Adrenal gland (tissue), 5 donors: ENCODE measurements at regions not wholly inside any gene's neighbourhood (a gene's known extent, or its start where the extent isn't known, plus 50 kb on each side); places are given as distances from the start of the nearest gene placed in this dataset.

Source experiments
- POLR2A ChIP-seq, 2 donors: fragments of 450-650 bp; IDR thresholded peaks; one replicate each; pipeline ENCODE4 v1.6.1; 2017; ENCODE audit warnings: antibody characterized with exemption in 2 of 2, mild to moderate bottlenecking in 2 of 2, moderate library complexity in 1 of 2
- TF ChIP-seq, protein P1 (sequence below), 6 experiments: fragments of 450-650 bp in 4 of 6; fragments of 200-600 bp in 2 of 6; sonication (generic) in 1 of 6; IDR thresholded peaks; 1 replicate in 5 of 6; 2 replicates in 1 of 6; pipeline versions ENCODE4 v1.5.1 to v1.8.0; 2016 to 2021; ENCODE audit warnings: antibody characterized with exemption in 6 of 6, mild to moderate bottlenecking in 2 of 6, moderate library complexity in 1 of 6
- donor health status: DM: no; HTN: no; CAD: no.

DNA sequence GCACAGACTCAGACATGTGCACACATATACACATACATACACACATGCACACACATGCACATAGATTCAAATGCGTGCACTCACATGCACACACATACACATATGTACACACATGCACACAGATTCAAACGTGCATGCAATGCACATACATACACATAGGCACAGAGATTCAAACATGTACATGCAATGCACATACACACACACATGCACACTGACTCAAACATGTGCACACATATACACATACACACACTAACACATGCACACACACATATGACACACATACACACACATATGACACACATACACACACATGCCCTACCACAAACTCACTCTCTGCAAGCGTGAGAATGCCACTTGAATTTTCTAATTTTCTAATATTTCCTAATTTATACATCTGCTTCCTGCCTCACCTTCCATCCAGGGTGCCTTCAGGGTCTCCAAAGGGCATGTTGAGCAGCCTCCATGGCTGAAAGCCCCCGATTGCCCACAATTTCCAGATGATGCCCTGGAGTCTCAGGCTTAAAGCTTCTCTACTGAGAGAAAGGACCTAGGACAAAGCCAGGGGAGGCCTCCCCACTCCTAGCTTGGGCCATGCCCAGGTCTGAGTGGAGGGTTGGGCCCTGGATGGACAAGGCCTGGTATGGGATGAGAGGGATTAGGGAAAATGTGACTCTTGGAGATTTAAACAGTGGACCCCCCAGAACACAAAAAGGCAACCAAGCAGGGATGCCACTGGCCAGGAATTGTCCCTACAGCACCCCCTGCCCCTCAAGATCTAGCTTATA is 487.1 kb downstream of the TCERG1L start:
- TF ChIP-seq, protein P1, sequence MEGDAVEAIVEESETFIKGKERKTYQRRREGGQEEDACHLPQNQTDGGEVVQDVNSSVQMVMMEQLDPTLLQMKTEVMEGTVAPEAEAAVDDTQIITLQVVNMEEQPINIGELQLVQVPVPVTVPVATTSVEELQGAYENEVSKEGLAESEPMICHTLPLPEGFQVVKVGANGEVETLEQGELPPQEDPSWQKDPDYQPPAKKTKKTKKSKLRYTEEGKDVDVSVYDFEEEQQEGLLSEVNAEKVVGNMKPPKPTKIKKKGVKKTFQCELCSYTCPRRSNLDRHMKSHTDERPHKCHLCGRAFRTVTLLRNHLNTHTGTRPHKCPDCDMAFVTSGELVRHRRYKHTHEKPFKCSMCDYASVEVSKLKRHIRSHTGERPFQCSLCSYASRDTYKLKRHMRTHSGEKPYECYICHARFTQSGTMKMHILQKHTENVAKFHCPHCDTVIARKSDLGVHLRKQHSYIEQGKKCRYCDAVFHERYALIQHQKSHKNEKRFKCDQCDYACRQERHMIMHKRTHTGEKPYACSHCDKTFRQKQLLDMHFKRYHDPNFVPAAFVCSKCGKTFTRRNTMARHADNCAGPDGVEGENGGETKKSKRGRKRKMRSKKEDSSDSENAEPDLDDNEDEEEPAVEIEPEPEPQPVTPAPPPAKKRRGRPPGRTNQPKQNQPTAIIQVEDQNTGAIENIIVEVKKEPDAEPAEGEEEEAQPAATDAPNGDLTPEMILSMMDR (IDR thresholded peaks at IDR 0.05): no peak
- TF ChIP-seq POLR2A (IDR thresholded peaks at IDR 0.05): no peak
